ENCODE measurements at regions not wholly inside any gene's neighbourhood (a gene's known extent, or its start where the extent isn't known, plus 50 kb on each side); places are given as distances from the start of the nearest gene placed in this dataset.

DNA sequence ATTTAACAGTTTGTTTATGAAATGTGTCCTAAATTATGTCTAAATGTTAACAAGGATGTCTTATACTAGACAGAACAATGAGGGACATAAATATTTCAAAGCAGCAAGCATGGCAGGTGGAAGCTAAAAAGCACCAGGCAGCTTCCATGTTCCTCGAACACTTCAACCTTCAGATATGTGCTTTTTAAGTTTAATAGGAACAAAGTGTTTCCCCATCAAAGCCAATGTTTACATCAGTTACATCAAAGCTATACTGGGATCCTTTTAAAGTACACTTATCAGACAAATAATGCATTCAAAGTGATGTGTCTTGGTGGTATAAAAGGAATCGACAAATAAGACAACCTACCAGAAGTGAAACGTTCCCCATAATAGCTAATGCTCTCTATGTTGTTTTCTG, 2841.1 kb upstream of the PCDH20 start:
- TF ChIP-seq CTCF (conservative IDR thresholded peaks at IDR 0.05; ENCODE audit: control insufficient read depth, insufficient read depth, low read depth, low read length) = no peak
- H3K4me3 ChIP-seq (ENCODE audit: control insufficient read depth, low read depth, low read length) = no peak overlapping the region
- no peak for DNase-seq (ENCODE audit: low read depth)

DNA sequence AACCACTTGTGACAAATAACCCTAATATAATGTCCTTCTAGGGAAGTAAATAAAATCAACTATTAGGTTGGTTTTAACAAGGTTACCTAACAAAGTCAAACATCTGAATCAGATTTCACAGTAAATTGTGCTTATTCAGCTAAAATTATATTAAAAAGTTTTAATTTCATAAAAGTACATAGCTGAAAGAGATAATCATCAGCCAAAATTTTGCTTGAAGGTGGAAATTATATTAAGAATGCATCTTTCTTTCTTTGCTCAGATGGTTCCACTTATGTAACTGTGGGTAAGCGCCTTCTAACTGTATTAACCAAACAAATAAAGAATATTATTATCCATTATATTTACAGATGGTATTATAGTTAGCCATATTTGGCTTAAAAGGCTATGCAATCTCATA, 2840.3 kb upstream of the PCDH20 start:
- DNase-seq (ENCODE audit: low read depth) = no peak
- TF ChIP-seq CTCF (conservative IDR thresholded peaks at IDR 0.05; ENCODE audit: control insufficient read depth, insufficient read depth, low read depth, low read length) = no peak
- H3K4me3 ChIP-seq (ENCODE audit: control insufficient read depth, low read depth, low read length) = no peak overlapping the region

GRCh38 chr13:64248371-64249065, 2832.9 kb upstream of the PCDH20 start:
- no peak for TF ChIP-seq CTCF (conservative IDR thresholded peaks at IDR 0.05; ENCODE audit: control insufficient read depth, insufficient read depth, low read depth, low read length)
- H3K4me3 ChIP-seq (ENCODE audit: control insufficient read depth, low read depth, low read length) = no peak overlapping the region
- DNase-seq (ENCODE audit: low read depth) = no peak

GRCh38 chr13:64239372-64239771, 2823.7 kb upstream of the PCDH20 start:
- DNase-seq (ENCODE audit: low read depth) = peak; percentile 17
- no peak overlapping the region for H3K4me3 ChIP-seq (ENCODE audit: control insufficient read depth, low read depth, low read length)
- no peak for TF ChIP-seq CTCF (conservative IDR thresholded peaks at IDR 0.05; ENCODE audit: control insufficient read depth, insufficient read depth, low read depth, low read length)

DNA sequence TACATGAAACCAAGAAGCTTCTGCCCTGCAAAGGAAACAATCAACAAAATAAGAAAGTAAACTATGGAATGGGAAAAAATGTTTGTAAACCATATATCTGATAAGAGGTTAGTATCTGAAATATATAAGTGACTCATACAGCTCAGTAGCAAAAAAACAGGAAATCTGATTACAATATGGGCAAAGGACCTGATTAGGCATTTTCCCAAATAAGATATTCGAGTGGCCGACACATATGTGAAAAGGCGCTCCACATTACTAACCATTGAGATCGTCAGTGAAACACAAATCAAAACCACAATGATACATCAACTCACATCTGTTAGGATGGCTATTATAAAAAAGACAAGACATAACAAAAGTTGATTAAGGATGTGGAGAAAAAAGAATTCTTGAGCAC, 2818.6 kb upstream of the PCDH20 start:
- DNase-seq (ENCODE audit: low read depth) = peak; percentile 47
- no peak overlapping the region for H3K4me3 ChIP-seq (ENCODE audit: control insufficient read depth, low read depth, low read length)
- TF ChIP-seq CTCF (conservative IDR thresholded peaks at IDR 0.05; ENCODE audit: control insufficient read depth, insufficient read depth, low read depth, low read length) = no peak

DNA sequence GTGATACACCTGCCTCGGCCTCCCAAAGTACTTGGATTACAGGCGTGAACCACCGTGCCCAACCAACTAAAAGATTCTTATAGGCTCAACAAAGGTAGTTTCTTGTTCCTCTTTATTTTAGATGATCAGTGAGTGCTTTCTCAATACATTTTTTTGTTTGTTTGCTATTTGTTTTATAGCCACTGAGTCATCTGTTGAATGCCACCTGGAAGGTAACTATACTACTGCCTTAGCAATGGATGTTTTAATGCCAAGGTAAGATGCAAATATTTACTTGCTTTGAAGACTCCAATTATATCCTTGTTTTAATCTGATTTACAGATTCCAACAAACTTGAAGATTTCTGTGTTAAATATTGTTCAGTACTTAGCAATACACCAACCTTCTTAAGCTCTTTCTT, 2807.4 kb upstream of the PCDH20 start:
- H3K4me3 ChIP-seq (ENCODE audit: control insufficient read depth, low read depth, low read length) = no peak overlapping the region
- no peak for TF ChIP-seq CTCF (conservative IDR thresholded peaks at IDR 0.05; ENCODE audit: control insufficient read depth, insufficient read depth, low read depth, low read length)
- no peak for DNase-seq (ENCODE audit: low read depth)

Measured in fibroblast of mammary gland (primary cell).